HG03432 (cell line): ENCODE measurements at regions not wholly inside any gene's neighbourhood (a gene's known extent, or its start where the extent isn't known, plus 50 kb on each side); places are given as distances from the start of the nearest gene placed in this dataset.

Experiments used
- ATAC-seq: cut with Tn5 transposase; IDR thresholded peaks from one replicate; pipeline ENCODE4 v1.9.1; 2021; ENCODE audit warnings: mild to moderate bottlenecking, moderate library complexity; ENCODE audit not compliant: unreplicated experiment

GRCh38 chr1:232452117-232452516 lies 177.8 kb downstream of the SIPA1L2 start:
- no peak for ATAC-seq

DNA sequence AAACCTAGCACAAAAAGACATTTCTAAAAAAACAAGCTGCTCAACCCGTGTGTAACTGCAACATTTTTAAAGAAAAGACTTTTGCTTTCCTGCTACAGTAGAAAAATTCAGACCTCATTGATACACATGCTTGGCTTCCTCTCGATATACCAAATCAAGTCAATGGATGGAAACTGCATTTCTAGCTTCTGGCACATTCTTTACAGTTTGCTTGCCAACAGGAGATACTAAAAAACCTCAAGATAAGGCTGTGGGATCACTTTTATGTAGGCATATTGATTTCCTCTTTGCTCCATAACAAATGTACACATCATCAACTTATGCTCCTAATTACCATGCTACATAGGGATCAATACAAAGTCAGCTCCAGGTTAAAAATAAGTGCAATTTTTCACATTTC lies 178.4 kb downstream of the SIPA1L2 start:
- no peak for ATAC-seq

- no peak for ATAC-seq
These were observed 179.3 kb downstream of the SIPA1L2 start for GRCh38 chr1:232450615-232451014.

GRCh38 chr1:232447125-232447524 lies 182.8 kb downstream of the SIPA1L2 start:
- no peak for ATAC-seq

- no peak for ATAC-seq
These were observed 184.4 kb downstream of the SIPA1L2 start for GRCh38 chr1:232445361-232446106.

DNA sequence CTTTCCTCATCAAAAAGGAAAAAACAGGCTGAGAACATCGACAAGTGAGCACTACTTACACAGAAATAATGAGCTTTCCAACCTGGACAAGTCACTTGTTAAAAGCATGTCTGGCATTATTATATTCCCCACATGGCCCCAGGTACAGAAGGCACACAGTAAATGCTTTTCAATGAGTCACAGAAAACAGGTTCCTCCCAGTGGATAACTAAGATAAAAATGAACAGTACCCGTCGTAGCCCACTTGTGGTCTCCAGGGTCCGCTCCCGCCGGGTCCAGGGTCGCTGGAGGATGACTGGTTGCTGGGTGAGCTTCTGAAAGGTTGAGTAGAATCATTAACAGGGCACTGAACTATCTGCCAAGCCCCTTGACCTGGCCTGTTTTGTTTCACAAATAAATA lies 186.6 kb downstream of the SIPA1L2 start:
- no peak for ATAC-seq

DNA sequence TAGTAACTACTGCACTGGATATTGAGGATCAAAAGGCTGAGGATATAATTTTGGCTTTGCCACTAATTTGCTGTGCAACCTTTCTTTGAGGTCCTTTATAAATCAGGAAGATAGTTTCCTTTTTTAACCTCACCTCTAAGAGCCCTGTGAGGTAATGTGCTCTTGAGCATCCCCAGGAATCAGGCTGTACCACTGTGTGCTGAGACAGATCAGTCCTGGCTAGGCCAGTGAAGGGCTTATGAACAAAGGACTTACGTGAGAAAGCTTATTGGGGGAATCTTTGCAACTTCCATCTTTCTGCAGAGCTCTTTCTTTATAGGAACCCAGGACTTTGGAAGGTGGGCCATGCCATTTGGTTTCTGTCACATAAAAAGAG lies 188.9 kb downstream of the SIPA1L2 start:
- ATAC-seq: no peak

GRCh38 chr1:232440325-232441035 lies 189.5 kb downstream of the SIPA1L2 start:
- no peak for ATAC-seq

DNA sequence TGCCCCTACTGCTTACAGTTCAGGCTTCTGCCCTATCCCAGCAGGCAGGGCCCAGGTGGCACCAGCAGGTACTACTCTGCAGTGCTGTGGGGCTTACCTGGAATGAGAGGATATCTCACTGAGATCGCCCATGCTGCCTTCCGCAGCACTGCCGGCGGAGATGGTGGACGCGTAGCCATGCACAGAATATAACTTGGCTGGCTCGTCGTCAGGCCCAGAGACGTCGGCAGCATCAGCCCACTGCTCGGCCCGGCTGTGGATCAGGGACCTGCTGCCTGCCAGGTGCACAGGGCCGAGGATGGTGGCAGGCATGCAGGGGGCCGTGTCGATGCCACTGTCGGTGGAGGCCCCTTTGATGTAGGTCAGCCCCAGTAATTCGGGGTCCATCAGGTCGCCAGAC lies 190.9 kb downstream of the SIPA1L2 start:
- ATAC-seq: no peak

- ATAC-seq: no peak
These were observed 191.5 kb downstream of the SIPA1L2 start for GRCh38 chr1:232438476-232438875.

- no peak for ATAC-seq
These were observed 192.4 kb downstream of the SIPA1L2 start for GRCh38 chr1:232437510-232437909.

- ATAC-seq: no peak
These were observed 194.2 kb downstream of the SIPA1L2 start for GRCh38 chr1:232435729-232436128.

- ATAC-seq: no peak
These were observed 197.6 kb downstream of the SIPA1L2 start for GRCh38 chr1:232432313-232432712.

DNA sequence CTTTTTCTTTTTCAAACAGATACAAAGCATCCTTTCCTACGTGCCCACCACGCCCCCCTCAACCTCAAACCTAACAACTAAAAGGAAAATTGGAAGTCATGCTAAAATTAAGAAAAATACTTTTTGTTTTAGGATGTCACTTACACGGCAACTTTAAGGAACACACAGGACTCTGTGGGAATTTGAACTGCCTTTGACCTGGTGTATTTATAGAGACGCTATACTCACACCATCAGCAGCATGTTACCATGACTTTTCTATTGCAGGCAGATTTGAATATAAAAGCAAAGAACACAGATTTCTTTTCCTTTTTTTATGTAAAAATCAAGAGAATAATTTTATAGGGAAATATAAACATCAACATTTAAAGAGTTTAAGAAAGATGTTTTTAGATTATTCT lies 198.2 kb downstream of the SIPA1L2 start:
- no peak for ATAC-seq

DNA sequence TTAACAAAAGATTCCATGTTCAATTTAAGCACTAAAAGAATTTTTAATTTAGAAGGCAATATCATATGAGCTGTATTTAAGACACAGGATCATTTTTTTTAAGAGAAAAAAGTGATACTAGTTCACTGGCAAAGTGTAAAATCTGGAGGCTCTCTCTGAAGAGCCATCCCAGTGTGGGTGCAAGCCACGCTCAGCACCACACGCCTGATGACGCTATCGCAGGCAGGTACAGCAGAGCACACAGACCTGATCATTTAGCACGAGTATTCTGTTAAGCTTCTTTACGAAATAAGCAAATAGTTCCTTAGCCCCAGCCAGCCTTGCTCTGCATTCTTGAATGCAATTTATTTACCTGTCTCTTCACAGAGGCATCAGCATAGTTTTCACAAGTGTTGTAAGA lies 198.6 kb downstream of the SIPA1L2 start:
- ATAC-seq: no peak

DNA sequence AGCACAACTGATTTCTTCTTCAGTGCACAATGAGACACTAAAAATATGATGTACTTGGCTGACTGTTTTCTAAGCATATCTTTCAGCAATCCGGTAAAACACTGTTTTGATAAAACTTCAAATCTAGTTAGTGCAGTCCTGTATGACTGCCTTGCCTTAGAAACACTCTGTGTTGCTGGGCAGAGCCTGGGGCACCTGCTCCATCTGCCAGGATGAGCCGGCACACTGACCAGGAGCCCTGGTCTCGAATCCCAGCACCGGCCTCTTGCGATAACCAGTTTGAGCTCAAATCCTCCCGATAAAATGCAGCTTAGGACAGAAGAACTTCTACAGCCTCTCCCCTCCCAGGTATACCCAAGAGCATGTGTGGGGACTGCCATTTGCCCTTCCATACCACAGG lies 199.5 kb downstream of the SIPA1L2 start:
- no peak for ATAC-seq

DNA sequence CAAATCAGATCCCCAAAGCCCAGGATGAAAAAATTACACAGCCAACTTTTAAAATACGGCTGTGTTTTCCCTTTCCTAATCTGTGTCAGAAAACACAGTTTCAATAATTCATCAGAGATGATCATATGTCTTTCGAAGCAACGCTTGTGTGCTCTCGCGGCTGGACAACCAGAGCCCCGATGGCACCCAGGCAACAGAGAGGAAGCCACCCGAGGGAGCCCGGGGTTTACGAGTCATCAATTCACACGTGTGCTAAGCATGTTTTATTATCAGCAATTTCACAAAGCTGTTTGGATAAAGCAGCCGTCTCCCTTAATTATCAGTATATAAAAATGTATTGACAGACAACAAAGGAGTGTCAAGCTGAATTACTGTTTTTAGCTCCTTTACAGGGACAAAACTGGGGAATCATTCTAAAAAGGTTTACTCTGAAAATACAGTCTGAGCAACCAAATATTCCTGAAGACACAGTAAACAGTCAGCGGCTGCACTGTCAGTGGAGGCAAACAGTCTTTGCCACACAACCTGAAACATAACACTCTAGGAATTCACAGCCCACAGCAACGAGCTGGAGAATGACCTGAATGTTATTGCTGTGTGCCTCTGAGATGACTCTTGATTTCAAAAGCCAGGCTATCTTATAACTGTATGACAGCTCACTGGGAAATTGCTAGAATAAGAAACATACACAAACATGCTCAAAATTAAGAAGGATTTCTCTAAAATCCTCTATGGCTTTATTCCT lies 201.0 kb downstream of the SIPA1L2 start:
- no peak for ATAC-seq

GRCh38 chr1:232428036-232428645 lies 201.8 kb downstream of the SIPA1L2 start:
- ATAC-seq: no peak

DNA sequence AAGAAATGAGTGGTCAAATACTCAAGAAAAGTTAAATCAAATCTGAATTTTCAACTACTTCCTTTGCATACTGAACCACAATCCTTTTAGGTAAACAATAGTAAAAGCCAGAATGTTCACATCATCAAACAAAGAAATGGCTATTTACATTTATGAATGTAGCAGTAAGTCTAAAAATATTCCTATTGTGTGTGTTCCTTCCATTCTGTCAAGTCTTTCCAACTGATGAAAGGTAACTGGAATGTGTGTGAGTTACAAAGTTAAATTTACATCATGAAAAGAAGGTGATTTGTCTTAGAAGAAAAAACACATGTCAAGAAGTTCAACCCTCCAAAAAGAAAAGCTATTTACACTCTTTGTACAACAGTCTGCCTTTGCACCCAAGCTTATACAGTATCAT lies 203.1 kb downstream of the SIPA1L2 start:
- no peak for ATAC-seq

GRCh38 chr1:232425421-232425820 lies 204.5 kb downstream of the SIPA1L2 start:
- ATAC-seq: no peak

DNA sequence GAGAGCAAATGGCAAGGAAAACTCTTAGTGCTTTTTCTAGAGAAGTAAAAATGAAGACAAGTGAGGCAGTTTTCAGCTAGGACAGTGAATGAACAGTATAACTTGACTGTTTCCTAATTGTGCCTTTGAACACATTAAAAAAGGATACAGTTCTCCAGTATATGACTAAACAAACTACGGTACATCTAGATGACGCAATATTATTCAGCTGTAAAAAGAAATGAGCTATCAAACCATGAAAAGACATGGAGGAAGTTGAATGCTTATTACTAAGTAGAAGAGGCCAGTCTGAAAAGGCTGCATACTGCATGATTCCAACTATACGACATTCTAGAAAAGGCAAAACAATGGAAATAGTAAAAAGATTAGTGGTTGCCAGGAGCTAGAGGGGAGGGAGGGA lies 206.3 kb downstream of the SIPA1L2 start:
- no peak for ATAC-seq
